COLO668 (cell line): ENCODE measurements at regions not wholly inside any gene's neighbourhood (a gene's known extent, or its start where the extent isn't known, plus 50 kb on each side); places are given as distances from the start of the nearest gene placed in this dataset.
"Not testable (repeated sequence)": the region's sequence is repeated elsewhere in the genome, so short reads cannot be mapped to it uniquely, and the experiment has no call there.

ENCODE experiments used
- DNase-seq: peaks from one replicate; lab custom pipeline; 2025; ENCODE audit not compliant: unreplicated experiment; lab: John Stamatoyannopoulos, UW

DNA sequence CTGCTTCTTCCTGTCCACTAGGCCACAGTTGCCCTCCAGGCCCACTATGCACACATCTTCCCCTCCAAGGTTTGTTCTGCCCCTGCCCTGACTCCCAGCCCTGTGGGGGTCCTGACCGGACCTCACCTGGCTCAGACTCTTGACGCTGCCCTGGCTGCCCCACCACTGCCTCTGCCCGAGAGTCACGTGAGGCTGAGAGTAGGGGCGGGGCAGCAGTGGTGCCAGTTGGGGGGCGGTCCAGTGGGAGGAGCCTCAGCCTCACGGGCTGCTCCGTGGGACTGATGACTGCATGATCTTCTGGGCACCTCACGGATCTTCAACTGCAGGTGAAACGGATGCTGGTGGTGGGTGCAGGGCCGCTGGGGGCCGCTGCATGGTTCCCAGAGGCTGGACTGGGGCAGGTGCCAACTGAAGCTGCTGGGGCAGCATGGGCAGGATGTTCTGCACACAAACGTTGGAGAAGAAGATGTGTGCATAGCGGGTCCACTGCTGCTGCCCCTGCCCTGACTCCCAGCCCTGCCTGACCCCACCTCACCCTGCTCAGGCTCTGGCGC is 77.6 kb downstream of the HHIPL2 start:
- DNase-seq: not testable (repeated sequence)

DNA sequence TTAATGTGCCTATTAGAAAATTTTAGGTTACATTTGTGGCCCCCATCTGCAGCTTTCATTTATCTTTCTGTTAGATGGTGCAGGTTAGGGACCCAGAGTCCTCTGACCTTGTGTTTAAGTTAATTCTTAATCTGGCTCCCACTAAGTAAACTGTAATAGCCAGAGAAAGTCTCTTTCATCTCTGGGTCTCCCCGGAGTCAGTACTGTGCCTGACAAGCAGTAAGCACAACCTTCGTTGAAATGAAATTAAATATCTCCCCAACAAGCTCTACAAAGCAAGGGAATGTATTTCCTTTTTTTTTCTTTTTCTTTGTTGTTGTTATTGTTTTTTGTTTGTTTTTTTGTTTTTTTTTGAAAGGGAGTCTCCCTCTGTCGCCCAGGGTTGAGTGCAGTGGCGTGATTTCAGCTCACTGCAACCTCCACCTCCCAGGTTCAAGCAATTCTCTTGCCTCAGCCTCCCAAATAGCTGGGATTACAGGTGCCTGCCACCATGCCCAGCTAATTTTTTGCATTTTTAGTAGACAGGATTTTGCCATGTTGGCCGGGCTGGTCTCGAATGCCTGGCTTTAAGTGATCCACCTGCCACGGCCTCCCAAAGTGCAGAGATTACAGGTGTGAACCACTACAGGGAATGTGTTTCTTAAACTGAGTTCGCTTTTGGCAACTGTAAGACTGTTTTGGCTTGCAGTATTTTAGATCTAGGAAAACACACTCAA is 81.6 kb downstream of the HHIPL2 start:
- DNase-seq: no peak

DNA sequence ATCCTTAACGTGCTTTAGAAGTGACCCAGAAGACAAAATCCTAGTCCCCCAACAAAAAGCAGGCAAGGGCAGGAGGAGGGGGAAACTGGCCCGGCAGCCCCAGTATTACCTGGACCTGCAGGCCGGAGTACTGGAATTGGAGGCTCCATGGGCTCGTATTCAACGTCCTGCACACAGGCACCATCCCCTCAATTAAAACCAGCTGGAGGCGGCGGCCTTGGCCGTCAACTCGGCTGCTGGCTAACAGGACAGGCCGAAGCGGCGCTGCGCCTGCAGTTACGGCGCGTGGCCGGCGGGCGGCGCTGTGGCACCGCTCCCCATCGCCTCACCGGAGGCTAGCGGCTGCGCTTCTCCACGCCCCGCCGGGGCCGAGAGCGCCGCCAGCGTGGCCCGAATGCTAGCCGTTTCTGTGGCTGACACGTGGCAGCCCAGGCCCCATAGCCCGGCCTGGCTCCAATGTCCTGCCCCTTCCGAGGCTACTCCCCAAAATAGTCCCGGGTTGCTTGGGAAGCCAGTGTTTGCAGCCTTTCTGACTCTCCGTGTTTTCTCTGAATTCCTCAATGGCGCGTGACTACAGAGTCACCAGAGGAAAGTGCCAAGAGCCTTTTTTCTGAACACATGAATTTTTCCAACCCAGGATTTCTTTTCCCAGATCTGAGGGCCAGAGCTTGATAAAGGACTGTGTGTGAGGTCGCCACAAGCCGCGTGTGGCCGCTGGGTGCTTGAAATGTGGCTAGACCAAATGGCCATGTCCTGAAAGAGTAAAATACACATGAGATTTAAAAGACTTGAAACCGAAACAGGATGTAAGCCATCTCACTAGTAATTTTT is 82.5 kb downstream of the HHIPL2 start:
- DNase-seq: peak; percentile 89

DNA sequence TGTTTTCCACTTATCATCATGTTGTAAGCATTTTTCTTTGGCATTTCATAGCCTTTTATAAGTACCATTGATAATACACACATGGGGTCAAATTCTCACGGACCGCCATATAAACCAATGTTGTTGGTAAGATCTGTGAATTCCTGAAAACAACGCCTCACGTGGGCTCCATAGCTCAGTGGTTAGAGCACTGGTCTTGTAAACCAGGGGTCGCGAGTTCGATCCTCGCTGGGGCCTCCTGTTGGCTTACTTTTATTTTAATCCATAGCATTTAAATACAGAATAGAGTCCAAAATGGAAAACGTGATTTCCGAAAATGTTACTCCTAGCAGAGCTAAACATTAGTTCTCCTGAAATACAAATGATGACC is 83.1 kb downstream of the HHIPL2 start:
- DNase-seq: peak; percentile 12

DNA sequence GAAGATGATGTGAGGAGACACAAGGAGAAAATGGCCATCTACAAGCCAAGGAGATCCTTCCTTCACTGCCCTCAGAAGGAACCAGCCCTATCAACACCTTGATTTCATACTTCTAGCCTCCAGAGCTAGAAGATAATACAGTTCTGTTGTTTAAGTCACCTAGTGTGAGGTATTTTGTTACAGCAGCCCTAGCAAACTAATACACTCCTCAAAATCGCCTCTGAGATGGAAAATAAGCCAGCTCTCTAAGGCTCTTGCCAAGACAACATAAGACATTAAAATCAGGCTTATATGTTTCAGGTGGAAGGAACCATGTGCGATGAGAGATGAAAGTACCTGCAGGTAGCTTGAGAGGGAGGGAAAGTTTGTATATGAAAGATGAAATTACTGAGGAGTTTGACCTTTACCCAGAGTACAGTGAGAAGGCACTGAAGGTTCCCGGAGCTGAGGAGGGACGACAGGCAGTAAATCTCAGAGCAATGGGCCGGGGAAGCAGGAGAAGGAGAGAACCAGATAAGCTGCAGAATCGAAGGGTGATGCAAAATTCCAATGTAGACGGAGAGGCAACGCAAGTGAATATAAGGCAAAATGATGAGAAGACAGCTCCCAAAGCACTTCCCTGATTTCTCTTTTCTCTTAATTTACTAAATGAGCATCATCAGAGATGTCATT is 84.7 kb downstream of the HHIPL2 start:
- no peak for DNase-seq

DNA sequence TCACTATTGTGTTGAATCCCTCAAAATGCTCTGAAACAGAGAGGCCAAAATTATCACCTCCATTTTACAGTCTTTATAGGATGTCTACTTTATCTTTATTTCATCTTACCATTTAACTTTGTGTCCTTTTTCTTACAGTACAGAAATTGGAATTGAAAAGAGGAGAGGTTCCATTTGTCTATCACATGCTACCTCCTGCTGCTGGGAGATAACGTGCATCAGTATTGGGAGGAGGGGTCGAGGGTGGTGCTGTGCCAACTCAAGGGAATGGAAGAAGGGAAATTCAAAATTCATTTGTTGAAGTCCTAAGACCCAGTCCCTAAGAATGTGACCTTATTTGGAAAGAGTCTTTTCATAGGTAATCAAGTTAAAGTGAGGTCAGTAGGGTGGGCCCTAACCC is 85.3 kb downstream of the HHIPL2 start:
- DNase-seq: no peak

DNA sequence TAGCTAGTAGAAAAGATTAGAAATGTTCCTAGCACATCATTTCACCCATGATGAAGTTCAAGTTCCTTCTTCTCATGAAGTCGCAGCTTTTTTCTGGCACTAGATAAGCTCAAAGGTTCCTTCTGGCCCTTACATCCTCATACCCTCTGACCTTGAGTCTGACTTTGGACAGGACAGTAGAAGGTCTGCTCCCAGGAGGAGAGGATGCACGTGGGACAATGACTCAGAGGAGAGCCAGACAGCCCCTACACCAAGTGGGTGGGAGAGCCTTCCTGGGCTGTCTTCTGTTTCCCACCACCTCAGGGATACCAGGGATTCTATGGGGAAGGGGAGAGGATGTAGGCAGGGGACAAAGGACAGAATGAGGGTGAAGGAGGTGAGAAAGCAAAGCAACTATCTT is 86.0 kb downstream of the HHIPL2 start:
- DNase-seq: no peak

DNA sequence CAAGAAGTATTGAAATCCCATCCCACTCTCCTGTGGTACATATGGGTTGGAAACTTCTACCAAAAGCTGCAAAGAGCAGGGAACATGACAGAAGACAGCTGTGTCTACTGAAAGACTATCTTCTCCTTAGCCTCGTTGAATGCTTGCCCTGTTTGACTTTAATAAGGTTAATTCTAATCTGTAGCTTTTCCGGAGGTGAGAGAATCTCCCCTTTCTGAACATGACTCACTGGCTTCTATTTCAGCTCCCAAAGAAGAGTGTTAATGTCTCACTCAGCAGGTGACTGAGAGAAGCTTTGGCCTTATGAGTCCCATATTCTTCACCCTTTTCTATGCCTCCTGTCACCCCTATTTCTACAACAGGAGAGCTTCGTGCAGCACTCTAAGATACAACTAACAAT is 88.3 kb downstream of the HHIPL2 start:
- DNase-seq: no peak

DNA sequence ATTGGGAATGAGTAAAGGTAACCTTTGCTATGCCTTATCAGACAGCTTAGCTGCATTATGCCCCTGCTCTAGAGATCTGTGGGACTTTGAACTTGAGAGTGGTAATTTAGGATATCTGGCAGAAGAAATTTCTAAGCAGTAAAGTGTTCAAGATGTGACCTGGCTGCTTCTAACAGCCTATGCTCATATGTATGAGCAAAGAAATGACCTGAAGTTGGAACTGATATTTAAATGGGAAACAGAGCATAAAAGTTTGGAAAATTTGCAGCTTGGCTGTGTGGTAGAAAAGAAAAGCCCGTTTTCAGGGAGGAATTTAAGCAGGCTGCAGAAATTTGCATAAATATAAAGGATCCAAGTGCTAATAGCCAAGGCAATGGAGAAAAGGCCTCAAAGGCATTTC is 90.4 kb downstream of the HHIPL2 start:
- DNase-seq: no peak

DNA sequence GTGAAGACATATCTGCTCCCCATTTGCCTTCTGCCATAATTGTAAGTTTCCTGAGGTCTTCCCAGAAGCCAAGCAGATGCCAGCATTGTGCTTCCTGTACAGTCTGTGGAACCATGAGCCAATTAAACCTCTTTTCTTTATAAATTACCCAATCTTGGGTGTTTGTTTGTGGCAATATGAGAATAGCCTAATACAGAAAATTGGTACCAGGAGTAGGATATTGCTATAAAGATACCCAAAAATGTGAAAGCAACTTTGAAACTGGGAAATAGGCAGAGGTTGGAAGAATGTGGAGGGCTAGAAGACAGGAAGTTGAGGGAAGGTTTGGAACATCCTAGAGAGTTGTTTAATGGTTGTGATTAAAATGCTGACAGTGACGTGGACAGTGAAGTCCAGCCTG is 90.8 kb downstream of the HHIPL2 start:
- no peak for DNase-seq

DNA sequence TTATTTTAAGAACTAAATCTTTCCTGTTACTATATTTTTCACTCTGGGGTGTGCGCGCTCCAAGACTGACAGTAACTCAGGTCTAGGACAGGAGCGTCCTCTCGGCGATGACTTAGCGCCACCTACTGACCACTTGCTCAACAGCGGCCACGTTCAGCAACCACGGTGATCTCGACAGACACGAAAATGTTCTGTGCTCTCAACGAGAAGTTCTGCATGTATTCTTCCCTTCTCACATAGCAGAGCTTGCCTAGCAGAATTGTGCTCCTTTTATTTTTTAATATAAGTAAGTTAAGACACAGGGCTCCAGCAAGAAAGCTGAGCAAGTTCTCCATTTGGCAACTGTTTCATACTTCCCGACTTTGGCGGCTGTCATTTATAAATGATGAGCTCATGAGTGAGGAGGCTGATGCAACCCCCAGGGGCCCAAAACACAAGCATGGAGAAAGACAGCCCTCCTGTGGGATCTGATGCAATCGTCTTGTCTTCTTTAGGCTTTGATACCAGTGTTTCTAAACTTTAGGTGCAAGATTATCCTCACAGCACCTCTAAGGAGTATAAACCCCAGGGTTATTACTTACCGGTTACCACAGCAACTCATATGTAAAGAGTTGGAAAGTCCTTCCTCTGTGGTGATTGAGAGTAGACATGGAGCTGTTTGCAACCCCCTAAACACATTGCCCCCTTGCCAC is 92.6 kb downstream of the HHIPL2 start:
- peak; percentile 74 for DNase-seq

DNA sequence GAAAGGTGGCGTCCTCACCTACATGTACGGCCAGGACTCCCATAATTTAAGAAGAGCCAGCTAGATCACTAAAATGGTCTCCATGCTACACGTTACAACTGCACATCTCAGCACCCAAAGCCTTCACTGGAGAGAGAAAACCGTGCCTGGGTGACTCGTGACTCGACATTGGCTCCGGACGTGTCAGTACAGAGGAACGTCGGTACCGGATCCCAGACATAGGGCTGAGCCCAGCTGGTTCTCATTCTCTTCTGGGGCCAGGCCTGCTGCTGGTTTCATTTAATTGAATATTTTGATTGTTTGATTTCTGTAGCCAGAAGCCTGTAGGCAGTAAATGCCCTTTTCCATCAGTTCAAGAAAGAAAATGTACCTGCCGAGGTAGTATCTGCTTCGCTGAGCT is 93.1 kb downstream of the HHIPL2 start:
- DNase-seq: no peak

DNA sequence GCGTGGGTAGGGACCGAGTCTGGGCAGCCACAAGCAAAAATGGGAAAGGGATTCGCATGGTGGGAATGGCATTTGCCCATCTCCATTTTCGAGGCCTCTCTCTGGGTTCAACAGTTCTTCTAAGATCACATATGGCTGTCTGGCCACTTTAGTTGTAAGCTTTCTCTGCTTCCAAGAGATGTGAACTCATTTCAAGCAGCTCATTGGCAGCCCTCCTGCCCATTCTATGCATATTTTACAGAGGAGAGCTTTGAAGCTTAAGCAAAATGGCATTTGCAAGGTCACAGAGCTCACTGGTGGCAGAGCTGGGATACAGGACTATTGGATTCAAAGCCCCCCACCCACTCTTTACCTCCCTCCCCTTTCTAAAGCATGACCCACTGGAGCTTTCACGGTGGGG is 93.7 kb downstream of the HHIPL2 start:
- no peak for DNase-seq

DNA sequence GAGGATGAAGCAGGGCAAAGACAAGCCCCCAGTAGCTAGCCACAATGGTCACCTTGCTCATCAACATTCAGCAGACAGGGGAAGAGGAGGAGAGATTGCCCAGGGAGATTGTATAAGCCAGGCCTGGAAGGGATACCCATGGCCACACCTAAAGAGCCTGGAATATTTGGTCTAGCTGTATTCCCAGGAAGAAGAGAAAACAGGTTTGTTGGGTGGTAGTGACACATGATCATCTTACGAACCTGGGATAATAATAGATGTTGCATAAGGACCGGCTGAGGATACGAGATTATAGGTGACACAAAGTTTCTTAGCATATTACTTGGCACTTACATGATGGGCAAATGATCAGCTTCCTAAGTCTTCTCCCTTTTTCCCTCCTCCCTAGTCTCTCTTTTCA is 95.9 kb downstream of the HHIPL2 start:
- DNase-seq: no peak

DNA sequence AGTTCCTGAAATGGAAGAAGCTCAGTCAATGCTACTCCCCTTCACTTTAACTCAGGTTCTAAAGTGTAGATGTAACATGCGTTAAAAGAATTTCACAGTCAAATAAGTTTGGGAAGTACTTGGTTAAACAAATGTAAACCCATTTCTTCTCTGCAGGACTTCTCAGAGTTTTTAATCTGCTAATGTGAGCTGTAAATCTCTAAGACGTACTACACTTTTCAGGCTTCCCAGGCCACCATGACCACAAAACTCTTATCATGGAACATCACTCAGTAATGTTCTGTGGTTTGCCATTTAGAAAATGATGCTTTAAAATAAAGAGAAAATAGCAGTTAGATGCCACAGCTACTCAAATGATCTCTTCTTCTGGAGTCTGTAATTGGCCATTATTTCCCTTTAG is 104.3 kb downstream of the HHIPL2 start:
- no peak for DNase-seq

DNA sequence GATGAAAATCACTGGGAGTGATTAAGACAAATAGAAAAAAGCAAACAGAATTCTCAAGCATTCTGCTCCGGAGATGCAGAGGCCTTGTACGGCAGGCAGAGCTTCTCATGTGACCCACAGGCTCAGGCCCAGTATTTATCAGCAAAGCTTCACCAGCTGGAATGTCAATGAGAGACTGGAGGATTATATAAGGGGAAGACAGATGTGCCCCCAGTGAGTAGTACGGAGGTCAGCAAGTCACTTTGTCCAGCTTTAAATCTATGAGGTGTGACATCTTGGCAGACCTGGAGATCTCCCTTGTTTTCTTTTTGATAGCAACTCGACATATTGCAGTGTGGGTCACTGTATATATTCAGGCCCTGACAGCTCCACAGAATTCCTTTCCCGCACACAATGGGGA is 106.8 kb downstream of the HHIPL2 start:
- no peak for DNase-seq

DNA sequence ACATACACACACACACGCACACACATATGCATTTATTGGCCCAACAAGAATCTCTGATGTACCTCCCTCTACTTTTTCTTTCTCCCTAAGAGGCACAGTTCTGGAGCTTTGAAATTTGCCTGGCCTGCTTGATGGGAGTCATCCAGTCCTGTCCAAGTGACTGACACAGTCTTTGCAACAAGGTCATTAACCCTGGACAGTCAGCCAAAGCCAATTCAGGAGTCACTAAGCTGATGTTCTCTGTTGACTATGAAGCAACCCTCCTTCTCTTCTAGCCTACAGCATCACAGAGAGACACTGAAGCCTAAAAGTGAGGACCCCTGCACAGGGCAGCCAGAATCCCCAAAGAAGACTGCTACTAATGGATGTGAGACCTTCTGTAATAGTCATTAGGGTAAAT is 123.1 kb downstream of the HHIPL2 start:
- no peak for DNase-seq

DNA sequence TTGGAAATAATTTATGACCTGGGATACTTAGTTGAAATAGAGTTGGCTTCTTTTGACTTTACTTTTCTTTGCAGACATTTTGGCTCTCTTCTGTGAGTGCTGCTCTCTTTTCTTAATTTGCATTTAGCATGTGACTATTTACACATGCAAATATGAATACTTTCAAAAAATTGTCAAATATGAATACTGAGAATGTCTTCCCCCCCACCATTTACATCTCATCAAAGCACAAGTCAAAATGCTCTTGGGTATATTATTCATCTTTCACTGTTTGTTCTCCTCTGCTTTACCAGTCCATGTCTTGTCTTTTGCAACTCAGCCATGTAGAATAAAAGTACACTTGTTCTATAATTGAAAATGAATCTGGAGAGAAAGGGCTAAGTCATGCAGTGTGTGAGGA is 126.5 kb downstream of the HHIPL2 start:
- DNase-seq: no peak

DNA sequence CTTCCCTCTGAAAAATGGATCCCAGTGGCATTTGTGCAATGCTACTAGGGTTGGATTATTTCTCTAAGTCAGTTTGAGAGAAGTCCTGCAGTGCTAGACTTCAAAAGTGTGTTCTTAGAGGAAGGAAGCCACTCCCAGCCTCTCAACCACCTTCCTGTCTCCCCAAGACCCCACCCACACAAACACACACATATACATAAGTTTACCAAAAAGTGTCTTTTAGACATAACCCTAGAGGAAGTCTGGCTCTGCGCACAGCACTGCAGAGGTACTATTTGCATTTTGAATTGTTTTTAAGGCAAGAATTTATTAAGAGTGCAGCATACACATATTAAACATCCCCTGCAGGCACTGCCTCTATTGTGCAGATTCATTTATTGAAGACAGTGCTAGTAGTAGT is 127.3 kb downstream of the HHIPL2 start:
- DNase-seq: no peak

DNA sequence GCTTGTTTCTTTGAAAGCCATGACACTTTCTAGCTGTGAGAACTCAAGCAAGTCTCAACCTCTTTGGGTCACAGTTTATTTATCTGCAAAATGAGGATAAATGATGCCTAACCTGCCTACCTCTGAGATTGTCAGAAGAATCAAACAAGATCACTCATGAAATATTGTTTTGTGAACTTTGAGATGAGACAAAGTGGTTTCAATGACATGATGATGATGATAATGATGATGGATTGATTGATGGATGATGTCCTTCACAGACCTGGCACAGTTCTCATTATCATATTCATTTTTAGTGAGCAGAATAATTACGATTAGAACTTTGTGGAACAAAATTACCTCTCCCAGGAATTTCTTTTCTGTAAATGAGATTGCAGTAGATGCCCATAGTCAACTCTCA is 129.2 kb downstream of the HHIPL2 start:
- DNase-seq: no peak

DNA sequence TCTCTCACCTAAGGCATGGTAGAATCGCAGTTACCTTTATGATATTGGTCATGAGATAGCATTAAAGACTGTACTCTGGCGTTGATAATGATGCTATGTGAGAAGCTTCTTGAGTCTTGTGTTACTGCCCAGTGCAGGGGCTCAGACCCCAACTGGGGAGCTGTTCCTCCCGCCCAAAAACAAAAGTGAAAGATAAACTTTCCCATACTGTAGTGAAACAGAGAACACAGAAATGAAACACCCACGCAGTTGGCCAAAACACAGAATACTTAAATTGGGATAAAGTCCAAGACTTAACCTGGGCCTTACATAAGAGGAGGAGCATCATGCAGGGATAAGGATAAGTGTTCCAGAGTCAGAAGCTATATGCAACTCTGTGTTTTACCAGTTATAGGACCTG is 130.6 kb downstream of the HHIPL2 start:
- no peak for DNase-seq
